Large intestine (tissue), 3 donors: ENCODE measurements at regions not wholly inside any gene's neighbourhood (a gene's known extent, or its start where the extent isn't known, plus 50 kb on each side); places are given as distances from the start of the nearest gene placed in this dataset.
"Not testable (repeated sequence)": the region's sequence is repeated elsewhere in the genome, so short reads cannot be mapped to it uniquely, and the experiment has no call there.

Source experiments
- DNase-seq, 2 donors: peaks; one replicate each; pipeline versions ENCODE4 v3.0.0 to v3.0.0-alpha.2; 2013
- H3K27ac ChIP-seq: one replicate; pipeline ENCODE4 v1.5.1; 2013; ENCODE audit warnings: low read length
- H3K27me3 ChIP-seq: 2 replicates; pipeline ENCODE4 v1.6.1; 2013; ENCODE audit warnings: low read length; ENCODE audit not compliant: control insufficient read depth, insufficient read depth
- H3K36me3 ChIP-seq: 2 replicates; pipeline ENCODE4 v1.6.1; 2013; ENCODE audit warnings: low read length; ENCODE audit not compliant: control insufficient read depth, insufficient read depth
- H3K4me1 ChIP-seq: one replicate; pipeline ENCODE4 v1.6.1; 2013; ENCODE audit warnings: low read length; ENCODE audit not compliant: control insufficient read depth, insufficient read depth
- H3K4me3 ChIP-seq: one replicate; pipeline ENCODE4 v1.5.1; 2013; ENCODE audit warnings: low read length
- H3K9me3 ChIP-seq: one replicate; pipeline ENCODE4 v1.6.1; 2013; ENCODE audit warnings: mild to moderate bottlenecking, low read depth, low read length, moderate library complexity; ENCODE audit not compliant: control insufficient read depth
- WGBS: methylation state at CpG from one replicate; pipeline ENCODE4 v1.1.5; 2013; ENCODE audit warnings: low lambda C conversion rate; ENCODE audit not compliant: insufficient coverage; 5-methylcytosine and 5-hydroxymethylcytosine counted together

- Histone ChIP-seq H3K27me3 (no peaks in the 10 kb centered on the region), H3K27ac (peak overlapping the region; percentile 88), H3K9me3 (no peaks in the 10 kb centered on the region), H3K4me1 (peaks cover 51% of the 10 kb centered on the region), H3K36me3 (no peaks in the 10 kb centered on the region), H3K4me3 (no peak overlapping the region)
- DNase-seq = peak; percentile 45 to 81
- 0% methylated on average over 2 of the region's 7 CpGs for WGBS
Measured at GRCh38 chr1:230572121-230573105, 69.9 kb upstream of the COG2 start.

GRCh38 chr1:230570724-230571360 lies 71.4 kb upstream of the COG2 start:
- Histone ChIP-seq H3K27ac (peak overlapping the region; percentile 88), H3K36me3 (no peaks in the 10 kb centered on the region), H3K9me3 (no peaks in the 10 kb centered on the region), H3K4me1 (peaks cover 51% of the 10 kb centered on the region), H3K4me3 (no peak overlapping the region), H3K27me3 (no peaks in the 10 kb centered on the region)
- DNase-seq = peak; percentile 22 to 75
- WGBS = no CpG with 5 or more reads among the region's 4 CpGs

- Histone ChIP-seq H3K27me3 (no peaks in the 10 kb centered on the region), H3K4me3 (no peak overlapping the region), H3K36me3 (no peaks in the 10 kb centered on the region), H3K4me1 (peaks cover 46% of the 10 kb centered on the region), H3K27ac (no peak overlapping the region), H3K9me3 (no peaks in the 10 kb centered on the region)
- no CpG with 5 or more reads among the region's 9 CpGs for WGBS
- DNase-seq = no peak
Measured at GRCh38 chr1:230569201-230569600, 73.1 kb upstream of the COG2 start.

- peaks cover 46% of the 10 kb centered on the region for H3K4me1 ChIP-seq
- DNase-seq = no peak
- H3K9me3 ChIP-seq = no peaks in the 10 kb centered on the region
- no CpG with 5 or more reads among the region's 4 CpGs for WGBS
- H3K27me3 ChIP-seq = no peaks in the 10 kb centered on the region
- H3K36me3 ChIP-seq = no peaks in the 10 kb centered on the region
- no peak overlapping the region for H3K27ac ChIP-seq
- H3K4me3 ChIP-seq = no peak overlapping the region
Measured at GRCh38 chr1:230568676-230569075, 73.6 kb upstream of the COG2 start.

GRCh38 chr1:230568008-230568407 lies 74.3 kb upstream of the COG2 start:
- no peak for DNase-seq
- no peaks in the 10 kb centered on the region for H3K9me3 ChIP-seq
- 91% methylated on average over 5 of the region's 8 CpGs for WGBS
- H3K4me1 ChIP-seq = peaks cover 41% of the 10 kb centered on the region
- no peak overlapping the region for H3K27ac ChIP-seq
- H3K4me3 ChIP-seq = no peak overlapping the region
- H3K27me3 ChIP-seq = no peaks in the 10 kb centered on the region
- no peaks in the 10 kb centered on the region for H3K36me3 ChIP-seq

- Histone ChIP-seq H3K27me3 (no peaks in the 10 kb centered on the region), H3K9me3 (no peaks in the 10 kb centered on the region), H3K36me3 (no peaks in the 10 kb centered on the region), H3K27ac (no peak overlapping the region), H3K4me1 (peaks cover 33% of the 10 kb centered on the region), H3K4me3 (no peak overlapping the region)
- peak in 1 of 2 donors; percentile 11 for DNase-seq
Measured at GRCh38 chr1:230567221-230567575, 75.1 kb upstream of the COG2 start.

- H3K4me3 ChIP-seq, H3K27me3 ChIP-seq, H3K9me3 ChIP-seq, H3K27ac ChIP-seq, H3K36me3 ChIP-seq: not testable (repeated sequence)
- peak in 1 of 2 donors; percentile 10 for DNase-seq
- no CpG with 5 or more reads among the region's 3 CpGs for WGBS
- peaks cover 29% of the 10 kb centered on the region for H3K4me1 ChIP-seq
Measured at GRCh38 chr1:230566532-230567220, 75.6 kb upstream of the COG2 start.

- H3K4me1 ChIP-seq = peaks cover 17% of the 10 kb centered on the region
- no peaks in the 10 kb centered on the region for H3K36me3 ChIP-seq
- no peaks in the 10 kb centered on the region for H3K27me3 ChIP-seq
- no peak overlapping the region for H3K4me3 ChIP-seq
- H3K9me3 ChIP-seq = no peaks in the 10 kb centered on the region
- DNase-seq = no peak
- no peak overlapping the region for H3K27ac ChIP-seq
- no CpG with 5 or more reads among the region's 1 CpG for WGBS
Measured at GRCh38 chr1:230565141-230565540, 77.1 kb upstream of the COG2 start.

GRCh38 chr1:230563591-230563990 lies 78.7 kb upstream of the COG2 start:
- no peak for DNase-seq
- Histone ChIP-seq H3K36me3 (no peaks in the 10 kb centered on the region), H3K4me3 (no peak overlapping the region), H3K9me3 (no peaks in the 10 kb centered on the region), H3K27me3 (no peaks in the 10 kb centered on the region), H3K4me1 (peaks cover 17% of the 10 kb centered on the region), H3K27ac (no peak overlapping the region)
- 60% methylated on average over 1 of the region's 7 CpGs for WGBS

- DNase-seq = no peak
- no peaks in the 10 kb centered on the region for H3K9me3 ChIP-seq
- no peak overlapping the region for H3K4me3 ChIP-seq
- H3K27ac ChIP-seq = no peak overlapping the region
- no CpG with 5 or more reads among the region's 4 CpGs for WGBS
- no peaks in the 10 kb centered on the region for H3K27me3 ChIP-seq
- no peaks in the 10 kb centered on the region for H3K36me3 ChIP-seq
- H3K4me1 ChIP-seq = peaks cover 2% of the 10 kb centered on the region
Measured at GRCh38 chr1:230561570-230561969, 80.7 kb upstream of the COG2 start.
